NOMO-1 treated with dmso at 0.1 percent for 144 hours (cell line): ENCODE measurements at regions not wholly inside any gene's neighbourhood (a gene's known extent, or its start where the extent isn't known, plus 50 kb on each side); places are given as distances from the start of the nearest gene placed in this dataset.
"Not testable (repeated sequence)": the region's sequence is repeated elsewhere in the genome, so short reads cannot be mapped to it uniquely, and the experiment has no call there.

Source experiments
- DNase-seq: peaks from one replicate; lab custom pipeline; 2025; ENCODE audit not compliant: unreplicated experiment; lab: John Stamatoyannopoulos, UW

DNA sequence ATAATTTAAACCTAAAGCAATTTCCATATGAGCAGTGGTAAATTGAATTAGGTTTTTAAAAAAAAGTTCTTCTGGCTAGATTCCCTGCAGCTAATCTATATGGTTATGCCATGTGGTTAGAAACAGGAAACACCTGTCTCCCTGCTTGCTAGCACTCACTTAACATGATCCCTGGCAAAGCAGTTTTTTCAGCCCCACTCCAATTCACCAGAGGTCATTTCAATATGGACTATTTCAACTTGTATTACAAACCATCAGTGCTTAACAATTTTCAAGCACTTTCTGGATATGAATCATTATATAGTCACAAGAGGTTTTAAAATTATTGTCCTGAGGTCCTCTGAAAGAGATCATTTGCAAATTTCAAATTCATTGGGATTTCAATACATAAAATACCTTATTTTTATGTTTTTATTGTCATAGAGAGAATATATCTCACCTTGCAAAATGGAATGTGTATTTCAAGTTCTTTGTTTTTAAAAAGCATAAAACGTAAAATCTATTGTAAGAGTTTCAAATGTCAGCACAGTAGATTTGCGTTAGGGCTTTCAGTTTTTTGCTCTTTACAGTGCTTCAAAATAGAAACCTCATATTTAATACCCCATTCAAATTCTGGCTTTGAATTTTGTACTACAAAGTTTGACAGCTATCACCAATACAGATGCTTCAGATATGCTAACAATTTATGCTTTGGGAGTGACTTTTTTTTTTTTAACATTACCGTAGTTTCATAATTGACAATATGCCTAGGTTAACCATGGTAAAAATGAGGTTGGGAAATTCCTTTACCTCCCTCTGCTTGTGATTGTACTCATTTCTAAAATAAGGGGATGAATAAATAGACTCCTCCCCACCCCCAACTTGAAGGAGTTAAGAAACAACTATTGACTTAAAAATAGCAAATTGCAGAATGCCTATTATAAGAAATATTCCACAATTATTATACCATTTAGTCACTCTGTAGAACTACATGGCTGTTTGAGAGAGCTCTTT, 117.5 kb upstream of the HGF start:
- peak; percentile 50 for DNase-seq

DNA sequence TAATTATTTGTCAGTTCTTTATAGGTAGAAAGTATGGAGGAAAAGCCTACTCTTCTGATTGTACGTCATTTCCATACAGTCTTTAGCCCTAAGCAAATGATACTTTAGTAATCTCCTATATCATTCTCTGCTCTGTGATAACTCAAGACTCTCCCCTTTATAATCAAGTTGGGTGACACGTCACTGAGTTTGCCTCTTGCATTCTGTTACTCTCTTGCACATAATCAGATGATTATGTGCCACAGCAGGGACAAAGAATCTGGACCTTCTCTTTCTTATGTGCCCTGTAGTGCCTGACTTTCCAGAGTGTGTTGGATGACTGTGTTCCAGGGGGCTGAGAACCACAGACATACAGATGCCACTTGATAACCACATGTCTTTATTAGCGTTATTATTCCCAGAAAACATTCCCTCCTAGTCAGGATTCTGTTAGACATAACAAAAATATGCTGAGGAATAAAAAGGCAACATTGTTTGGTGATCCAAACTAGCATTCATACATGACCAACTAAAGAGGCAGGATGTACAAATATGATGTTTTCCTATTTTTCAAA, 116.4 kb upstream of the HGF start:
- no peak for DNase-seq

DNA sequence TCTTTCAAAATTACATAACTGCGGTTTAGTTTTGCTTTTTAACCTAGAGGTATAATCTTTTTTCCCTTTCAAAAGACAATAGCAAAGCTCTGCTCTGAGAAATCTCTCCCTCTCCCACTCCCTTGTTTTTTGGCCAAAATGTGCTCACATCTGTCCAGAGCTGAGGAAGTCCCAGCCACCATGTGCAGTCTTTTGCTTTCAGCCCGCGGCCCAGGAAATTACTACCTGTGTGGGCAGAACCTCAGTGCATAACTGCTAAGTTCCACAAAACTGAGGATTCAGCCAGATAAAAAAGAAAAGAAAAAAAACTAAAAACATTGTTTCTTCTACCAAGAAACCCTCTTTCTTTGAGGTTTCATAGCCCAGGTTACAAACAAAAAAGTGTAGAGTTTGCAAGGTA, 115.0 kb upstream of the HGF start:
- no peak for DNase-seq

DNA sequence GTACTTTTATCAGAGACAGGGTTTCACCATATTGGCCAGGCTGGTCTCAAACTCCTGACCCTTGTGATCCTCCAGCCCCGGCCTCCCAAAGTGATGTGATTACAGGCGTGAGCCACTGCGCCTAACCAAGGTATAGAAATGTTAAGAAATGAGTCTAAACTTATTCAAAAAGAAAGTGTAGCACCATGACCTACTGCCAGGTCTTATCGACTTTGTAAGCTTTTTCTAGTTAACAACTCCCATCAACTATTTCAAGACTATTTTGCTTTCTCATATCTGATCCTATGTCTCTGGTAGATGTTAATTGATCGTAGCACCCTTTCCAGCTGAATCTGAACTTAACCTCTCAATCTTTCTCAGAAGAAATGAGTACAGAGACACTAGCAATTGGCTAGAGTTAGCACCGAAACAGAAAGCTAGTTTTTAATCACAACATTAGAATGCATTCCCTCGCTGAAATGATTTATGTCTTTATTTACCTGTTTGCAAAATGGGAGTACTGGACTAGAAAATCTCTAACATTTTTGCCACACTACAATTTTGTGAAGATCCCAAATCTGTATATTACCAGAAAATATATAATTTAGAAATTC, 114.0 kb upstream of the HGF start:
- DNase-seq = no peak

DNA sequence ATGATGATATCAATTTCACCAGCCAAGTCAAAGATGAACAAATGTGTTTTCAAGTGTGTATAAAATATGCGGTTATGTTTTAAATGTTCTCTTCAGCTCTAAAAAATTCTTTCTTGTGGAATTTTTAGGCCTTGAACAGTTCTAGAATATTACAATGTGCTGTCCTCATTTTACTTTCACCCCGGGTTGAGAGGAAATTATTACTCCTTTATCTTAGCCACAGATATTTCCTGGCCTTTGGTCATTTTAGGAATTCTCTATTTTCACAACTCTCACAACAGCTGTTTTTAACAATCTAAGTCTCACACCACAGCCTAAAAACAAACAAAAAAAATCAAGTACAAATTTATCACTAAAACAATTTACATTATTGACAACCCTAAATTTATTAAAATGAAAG, 112.2 kb upstream of the HGF start:
- no peak for DNase-seq

DNA sequence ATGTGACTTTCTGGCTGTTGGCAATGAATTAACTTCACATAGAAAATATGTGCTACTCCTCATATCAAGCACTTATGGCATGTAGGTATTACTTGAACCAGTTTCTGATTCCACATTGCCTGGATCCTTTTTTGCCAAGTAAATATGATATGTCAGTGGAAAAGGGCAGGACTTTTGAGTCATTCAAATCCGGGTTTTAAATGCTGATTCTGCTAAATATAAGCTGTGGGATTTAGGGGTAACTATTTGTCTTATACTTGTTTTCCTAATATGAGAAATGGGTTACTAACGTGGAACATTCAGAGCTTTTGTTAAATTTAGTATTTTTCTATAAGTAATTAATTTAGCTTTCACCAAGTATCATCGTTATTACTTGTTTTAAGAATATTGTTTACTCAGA, 108.0 kb upstream of the HGF start:
- DNase-seq = no peak

DNA sequence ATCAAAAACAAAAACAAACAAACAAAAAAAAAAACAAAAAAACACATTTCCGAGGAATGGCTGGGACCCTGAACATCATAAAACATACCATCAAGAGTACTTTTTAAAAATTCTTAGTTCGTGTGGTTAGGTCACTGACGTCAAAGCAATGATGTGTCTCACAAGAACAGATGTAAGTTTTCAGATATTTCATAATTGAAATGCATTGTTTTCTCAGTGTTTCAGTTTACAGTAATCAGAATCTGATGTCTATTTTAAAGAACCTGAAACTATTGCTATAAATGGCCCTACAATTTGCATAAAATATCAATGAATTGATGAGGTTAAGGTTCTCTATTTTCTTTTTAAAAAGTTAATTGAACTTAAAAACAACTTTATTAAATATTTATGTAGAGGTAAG, 103.7 kb upstream of the HGF start:
- DNase-seq = no peak

DNA sequence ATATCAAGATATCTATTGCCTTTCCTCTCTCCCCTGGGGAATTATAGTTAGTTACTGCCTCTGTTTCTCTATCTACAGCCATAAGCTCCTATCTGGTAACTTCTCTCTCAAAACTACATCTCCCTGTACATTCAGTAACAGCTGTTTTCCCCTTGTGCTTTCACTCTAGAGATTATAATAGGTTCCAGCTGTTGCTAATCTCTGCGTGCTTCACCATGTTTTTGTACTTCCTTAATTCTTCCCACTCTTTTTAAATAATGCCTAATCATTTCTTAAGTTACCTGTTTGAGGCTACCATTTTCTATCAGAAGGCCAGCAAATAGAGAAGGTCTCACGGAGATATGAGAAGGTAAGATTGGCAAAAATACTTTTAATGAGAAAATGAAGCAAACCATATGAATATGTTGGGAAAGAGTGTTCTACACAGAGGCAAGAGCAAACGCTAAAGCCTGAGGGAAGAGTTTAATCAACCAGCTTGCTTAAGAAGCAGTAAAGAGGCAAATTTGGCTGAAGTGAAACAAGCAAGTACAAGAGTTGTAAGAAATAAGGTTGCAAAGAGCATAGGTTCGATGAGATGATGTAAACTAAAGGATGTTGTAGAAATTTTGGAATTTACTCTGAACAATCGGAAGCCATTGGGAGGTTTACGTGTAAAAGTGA, 101.9 kb upstream of the HGF start:
- DNase-seq = no peak

DNA sequence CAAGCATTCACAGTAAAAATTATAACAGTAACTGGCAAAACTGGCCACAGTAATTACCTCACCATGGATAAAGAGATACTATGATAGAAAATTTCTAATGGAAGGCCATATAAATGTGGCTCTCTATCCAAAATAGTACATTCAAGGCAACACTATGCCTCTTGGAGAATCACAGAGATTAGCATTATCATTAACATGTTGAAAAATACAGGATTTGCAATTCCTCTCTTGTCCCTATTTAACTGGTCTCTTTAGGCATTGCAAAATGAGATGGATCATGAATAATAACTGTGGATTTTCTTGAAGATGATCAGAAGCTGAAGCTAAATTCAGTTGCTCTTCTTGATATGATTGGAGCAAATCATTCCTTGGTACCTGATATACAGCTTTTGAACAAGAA, 100.8 kb upstream of the HGF start:
- DNase-seq = no peak

DNA sequence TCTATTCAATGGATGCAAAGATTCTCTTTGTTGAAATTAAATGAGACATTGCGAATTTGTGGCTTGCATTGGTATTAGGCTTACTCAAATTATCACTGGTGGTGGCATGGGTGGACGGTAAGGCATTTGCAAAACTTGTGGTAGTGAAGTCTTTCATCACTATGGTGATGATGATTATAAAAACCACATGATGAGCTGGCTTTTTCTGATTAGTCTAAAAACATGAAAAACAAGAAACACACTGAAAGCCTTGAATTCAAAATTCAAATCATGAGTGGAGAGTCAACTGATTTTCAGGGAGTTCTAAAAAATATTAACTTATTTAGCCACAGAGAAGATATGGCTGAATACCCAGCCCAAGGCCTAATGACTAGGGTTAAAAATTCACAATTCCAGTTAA, 99.8 kb upstream of the HGF start:
- no peak for DNase-seq

DNA sequence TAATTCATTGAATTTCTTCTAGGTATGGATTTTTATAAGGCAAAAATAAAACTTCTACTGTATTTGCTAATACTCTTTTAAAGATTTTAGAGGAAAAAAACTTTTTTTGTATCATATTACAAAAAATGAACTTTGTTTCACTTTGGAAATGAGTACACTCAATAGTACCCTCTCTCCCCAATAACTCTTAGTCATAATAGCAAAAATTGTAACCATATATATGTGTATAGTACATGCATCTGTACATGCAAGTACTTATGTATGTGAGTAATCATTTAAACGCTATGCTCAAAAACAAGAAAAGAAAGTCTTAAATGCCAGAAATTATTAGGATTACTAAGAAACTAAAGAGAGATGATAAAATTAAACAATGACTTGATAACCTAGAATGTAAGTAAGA, 95.9 kb upstream of the HGF start:
- DNase-seq = no peak

DNA sequence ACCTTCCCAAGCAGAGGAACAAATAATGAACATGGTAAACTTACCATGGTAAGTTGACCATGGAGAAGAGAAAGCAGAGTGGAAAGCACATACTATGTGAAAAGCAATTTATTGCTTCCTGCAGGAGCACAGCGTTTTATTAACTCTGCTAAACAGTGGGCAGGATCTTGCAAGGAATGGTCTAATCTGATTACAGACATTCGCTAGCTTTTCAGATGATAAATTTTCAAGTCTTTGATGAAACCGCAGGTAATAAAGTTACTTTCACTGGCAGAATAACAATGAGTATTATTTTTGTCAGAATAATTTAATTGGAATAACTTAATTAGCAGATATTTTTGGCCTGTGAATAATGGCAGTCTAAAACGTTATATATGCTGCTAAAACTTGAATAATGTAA, 89.6 kb upstream of the HGF start:
- DNase-seq = no peak

DNA sequence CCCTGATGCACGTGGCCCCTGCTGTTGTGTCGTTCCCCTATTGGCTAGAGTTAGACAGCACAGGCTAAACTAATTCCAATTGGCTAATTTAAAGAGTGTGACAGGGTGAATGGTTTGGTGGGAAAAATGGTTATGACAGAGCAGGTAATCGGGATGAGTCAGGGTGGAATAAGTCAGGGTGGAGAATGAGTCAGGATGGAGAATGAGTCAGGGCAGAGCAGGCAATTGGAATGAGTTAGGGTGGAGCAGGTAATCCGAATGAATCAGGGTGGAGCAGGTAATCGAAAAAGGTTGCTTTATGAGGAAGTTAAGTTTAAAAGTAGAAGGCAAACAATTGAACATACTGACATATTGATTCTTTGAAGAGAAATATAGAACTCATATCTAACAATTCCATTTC, 89.0 kb upstream of the HGF start:
- not testable (repeated sequence) for DNase-seq

DNA sequence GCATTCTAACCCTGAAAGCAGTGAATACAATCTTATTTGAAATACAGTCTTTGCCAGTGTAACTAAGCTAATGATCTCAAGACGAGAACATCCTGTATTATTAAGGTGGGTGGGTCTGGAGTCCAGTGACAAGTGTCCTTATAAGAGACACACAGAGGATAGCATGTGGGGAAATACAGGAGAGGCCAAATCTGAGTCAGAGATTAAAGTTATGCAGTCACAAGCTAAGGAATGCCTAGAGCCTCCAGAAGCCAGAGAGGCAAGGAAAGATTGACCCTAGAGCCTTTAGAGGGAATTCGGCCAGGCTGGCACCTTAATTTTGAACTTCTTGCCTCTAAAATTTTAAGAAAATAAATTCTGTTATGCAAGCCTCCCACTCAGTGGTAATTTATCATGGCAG, 87.5 kb upstream of the HGF start:
- no peak for DNase-seq

DNA sequence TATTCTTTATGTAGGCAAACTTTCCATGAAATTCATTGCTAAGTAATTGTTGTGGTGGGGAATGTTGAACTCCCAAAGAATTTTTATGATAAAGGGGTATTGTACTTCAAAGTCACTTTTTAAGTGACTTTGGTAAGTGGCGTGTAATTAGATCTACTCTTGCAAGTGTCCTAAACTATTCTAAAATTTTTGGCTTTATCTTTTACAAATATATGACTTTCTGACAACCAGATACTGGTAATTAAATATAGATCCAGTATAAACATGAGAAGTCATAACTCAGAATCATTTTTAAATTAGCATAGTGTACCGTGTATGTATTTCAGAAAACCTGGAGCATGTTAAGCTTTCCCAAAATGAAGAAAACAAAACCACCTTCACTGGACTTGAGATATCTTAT, 84.7 kb upstream of the HGF start:
- DNase-seq = no peak

DNA sequence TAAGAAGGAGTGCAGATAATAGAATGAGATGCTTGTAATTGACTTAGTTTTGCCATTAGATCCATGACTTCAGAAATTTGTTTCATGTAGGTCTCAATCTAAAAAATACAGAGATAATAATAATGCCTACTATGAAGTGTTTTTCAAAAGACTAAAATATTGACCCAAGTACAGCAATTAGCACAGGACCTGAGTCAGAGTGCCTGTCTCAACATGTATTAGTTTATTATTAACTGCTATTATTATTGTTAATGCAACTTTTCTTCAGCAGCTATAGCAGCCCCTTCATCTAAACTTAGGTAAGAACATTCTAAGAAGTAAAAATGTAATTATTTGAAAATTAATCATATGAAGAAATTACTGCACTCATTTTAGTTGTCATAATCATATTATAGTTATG, 82.9 kb upstream of the HGF start:
- no peak for DNase-seq

DNA sequence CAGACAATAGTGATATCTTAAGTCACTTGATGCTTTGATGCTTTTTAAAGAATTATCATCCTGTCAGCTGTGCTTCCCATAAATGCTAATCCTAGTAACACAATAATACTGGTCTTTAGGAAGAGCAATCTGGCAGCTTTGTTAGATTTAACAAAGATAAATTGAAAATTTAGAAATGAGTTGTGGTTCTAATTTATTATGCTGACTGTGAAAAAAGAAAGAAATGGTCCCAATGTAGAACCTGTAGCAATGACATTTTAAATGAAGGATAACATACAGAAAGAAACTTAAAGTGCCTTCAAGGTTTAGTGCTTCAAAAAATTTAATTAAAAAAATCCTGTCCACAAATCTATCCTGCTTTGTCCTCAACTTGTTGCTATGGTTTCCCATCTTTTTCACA, 81.6 kb upstream of the HGF start:
- no peak for DNase-seq

DNA sequence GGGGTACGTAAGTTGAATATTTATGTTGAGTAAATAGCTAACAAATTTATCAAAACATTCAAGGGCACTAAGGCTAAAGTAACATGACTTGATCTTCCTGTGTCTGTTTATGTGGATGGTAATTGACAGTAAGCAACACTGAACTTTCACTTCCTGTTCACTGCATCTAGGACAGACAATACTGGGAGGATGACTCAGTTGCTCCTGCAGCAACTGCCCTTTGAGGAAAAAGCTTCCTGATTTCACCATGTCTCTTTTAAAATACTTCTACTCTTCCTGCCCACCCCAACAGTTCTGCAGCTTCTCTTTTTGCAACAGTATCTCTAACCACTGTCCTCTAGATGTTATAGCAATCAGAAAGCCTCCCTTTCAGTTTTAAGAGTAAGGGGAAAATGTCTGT, 76.6 kb upstream of the HGF start:
- DNase-seq = peak; percentile 99

DNA sequence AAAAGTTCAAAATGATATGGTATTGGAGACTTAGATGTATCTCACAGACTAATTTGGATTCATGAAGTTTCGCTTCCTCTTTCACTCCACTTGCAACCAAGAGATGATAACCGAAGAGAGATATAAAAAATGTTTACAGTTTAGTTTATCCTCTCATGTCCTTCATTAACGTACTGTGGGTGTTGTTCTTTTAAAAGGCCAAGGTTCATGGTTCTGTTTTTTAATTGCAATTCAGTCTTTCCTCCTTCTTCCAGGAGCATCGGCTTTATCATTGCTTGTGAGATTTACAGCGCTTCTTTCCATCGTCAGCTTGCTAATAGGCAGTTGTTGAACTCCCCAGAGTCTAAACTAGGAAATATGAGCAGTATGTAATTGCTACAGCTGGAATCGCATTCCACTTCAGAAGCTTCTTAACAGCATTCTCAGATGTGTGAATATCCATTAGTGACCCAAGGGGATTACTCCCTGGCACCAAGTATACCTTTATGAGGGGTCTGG, 75.9 kb upstream of the HGF start:
- DNase-seq = peak; percentile 96

DNA sequence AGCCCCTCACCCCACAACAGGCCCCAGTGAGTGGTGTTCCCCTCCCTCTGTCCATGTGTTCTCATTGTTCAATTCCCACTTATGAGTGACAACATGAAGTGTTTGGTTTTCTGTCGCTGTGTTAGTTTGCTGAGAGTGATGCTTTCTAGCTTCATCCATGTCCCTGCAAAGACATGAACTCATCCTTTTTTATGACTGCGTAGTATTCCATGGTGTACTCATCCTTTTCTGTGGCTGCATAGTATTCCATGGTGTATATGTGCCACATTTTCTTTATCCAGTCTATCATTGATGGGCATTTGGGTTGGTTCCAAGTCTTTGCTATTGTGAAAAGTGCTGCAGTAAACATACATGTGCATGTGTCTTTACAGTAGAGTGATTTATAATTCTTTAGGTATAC, 73.8 kb upstream of the HGF start:
- DNase-seq = not testable (repeated sequence)

DNA sequence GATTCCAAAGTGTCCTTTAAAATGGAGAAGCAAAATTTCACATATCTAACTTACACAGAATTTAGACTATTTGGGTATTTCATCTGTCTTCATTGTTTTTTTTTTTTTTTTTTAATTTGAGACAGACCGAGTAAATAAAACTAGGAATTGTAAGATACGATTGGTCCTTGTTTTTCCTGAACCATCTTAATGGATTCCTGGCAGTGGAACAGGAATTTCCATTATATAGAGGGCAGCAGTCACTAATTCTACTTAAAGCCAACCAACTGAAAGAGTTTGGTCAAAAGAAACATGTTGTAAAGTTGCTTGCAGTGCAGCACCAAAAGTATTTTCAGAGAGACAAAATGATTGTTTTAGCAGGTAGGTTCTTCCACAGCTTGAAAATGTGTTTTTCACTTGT, 72.5 kb upstream of the HGF start:
- no peak for DNase-seq
